Activated CD4-positive, alpha-beta T cell treated with anti-CD3 and anti-CD28 coated beads, Interleukin-2, amount 50 U/mL, for 48 hours (primary cell): ENCODE measurements at regions not wholly inside any gene's neighbourhood (a gene's known extent, or its start where the extent isn't known, plus 50 kb on each side); places are given as distances from the start of the nearest gene placed in this dataset.
"Not testable (repeated sequence)": the region's sequence is repeated elsewhere in the genome, so short reads cannot be mapped to it uniquely, and the experiment has no call there.

ENCODE experiments used
- DNase-seq, 2 experiments: peaks; one replicate each; pipeline ENCODE4 v3.0.0-alpha.2; 2020

DNA sequence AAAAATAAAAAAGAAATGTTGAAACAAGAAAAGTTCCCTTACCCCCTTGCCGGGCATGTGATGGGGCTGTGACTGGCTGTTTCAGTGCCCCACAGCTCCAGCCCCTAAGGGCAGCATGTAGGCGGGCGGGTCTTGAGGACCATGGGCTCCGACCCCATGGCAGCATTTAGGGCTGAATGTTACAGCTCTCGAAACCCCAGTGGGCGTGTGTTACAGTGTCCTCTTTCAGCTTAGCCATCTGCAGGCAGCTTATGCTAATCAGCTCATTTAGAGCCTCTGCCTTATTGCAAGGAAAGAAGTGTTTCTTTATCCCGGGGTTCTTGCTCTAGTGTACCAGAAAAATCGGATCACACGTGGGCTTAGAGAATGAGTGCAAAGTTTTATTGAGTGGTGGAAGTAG is 497.4 kb upstream of the CYLC2 start:
- no peak for DNase-seq

DNA sequence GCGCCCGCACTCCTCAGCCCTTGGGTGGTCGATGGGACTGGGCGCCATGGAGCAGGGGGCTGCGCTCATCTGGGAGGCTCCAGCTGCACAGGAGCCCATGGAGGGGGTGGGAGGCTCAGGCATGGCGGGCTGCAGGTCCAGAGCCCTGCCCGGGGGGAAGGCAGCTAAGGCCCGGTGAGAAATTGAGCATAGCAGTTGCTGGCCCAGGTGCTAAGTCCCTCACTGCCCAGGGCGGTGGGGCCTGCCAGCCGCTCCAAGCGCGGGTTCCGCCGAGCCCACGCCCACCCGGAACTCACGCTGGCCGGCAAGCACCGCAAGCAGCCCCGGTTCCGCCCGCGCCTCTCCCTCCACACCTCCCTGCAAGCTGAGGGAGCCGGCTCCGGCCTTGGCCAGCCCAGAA is 508.2 kb upstream of the CYLC2 start:
- DNase-seq = not testable (repeated sequence)

DNA sequence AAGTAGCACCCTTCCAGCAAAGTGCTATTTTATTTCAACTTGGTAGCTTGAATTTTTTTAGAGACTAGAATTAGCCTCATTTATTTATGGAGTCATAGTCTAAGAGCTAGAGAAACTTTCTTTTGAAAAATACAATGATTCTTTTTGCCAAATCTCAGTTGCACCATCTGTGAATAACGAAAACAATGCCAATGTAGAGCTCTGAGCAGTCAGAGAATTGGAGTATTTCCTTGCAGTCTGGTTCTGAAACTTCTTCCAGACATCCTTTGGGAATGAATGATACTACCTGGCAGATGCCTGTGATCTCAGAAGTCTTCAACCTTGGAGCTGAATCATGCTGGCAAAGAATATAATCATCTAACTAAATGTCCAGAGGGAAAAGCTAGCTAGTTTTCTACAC is 511.5 kb upstream of the CYLC2 start:
- no peak for DNase-seq

DNA sequence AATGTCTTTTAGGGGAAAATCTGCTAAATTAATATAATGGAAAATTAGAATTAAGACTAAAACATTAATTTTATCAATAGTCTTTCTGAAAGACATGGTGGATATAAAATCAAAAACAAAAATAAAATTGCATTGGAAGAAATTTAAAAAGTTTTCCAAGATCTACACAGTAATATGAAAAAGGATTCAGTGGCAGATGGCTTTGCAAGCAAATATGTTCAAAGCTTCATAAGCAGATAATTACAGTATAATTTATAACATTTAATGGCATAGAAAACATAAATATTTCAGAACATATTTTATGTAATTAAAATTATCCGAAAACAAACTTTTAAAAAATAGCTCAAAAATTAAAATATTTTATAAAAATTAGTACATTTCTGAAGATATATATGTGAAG is 512.4 kb upstream of the CYLC2 start:
- no peak for DNase-seq

DNA sequence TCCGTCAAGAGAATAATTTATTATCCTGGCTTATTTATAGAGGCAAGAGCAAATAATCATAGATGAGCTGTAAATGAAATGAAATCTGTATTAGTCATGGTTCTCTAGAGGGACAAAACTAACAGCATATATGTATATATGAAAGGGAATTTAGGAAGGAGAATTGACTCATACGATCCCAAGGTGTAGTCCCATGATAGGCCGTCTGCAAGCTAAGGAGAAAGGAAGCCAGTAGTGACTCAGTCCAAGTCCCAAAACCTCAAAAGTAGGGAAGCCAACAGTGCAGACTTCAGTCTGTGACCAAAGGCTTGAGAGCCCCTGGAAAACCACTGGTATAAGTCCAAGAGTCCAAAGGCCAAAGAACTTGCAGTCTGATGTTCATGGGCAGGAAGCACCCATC is 515.9 kb upstream of the CYLC2 start:
- no peak for DNase-seq

DNA sequence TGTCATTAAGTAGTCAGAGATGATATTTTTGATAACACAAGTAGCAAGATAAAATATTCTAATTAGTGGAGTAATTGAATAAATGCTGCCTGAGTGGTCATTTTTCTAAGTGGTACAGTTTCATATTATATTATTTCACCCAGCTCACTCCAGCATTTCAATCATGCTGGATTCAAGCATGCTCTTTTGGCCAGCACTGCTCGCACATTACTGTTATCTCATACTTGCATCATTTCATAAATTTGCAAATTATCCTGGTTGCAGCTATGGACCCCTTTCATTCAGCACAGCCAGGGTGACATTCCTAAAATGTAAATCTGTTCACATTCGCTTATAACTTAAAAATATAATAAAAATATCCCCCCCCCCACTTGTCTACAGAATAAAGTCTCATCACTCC is 520.8 kb upstream of the CYLC2 start:
- no peak for DNase-seq

DNA sequence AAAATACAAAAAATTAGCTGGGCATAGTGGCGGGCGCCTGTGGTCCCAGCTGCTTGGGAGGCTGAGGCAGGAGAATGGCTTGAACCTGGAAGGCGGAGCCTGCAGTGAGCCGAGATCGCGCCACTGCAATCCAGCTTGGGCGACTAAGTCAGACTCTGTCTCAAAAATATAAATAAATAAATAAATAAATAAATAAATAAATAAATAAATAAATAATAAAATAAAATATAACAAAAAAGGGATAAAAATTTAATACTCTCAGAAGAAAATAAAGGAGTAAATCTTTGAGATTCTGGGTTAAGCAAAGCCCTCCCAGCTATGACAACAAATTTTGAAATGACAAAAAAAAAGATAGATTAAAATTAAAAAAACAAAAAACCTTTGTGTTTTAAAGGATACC is 525.7 kb upstream of the CYLC2 start:
- not testable (repeated sequence) for DNase-seq

DNA sequence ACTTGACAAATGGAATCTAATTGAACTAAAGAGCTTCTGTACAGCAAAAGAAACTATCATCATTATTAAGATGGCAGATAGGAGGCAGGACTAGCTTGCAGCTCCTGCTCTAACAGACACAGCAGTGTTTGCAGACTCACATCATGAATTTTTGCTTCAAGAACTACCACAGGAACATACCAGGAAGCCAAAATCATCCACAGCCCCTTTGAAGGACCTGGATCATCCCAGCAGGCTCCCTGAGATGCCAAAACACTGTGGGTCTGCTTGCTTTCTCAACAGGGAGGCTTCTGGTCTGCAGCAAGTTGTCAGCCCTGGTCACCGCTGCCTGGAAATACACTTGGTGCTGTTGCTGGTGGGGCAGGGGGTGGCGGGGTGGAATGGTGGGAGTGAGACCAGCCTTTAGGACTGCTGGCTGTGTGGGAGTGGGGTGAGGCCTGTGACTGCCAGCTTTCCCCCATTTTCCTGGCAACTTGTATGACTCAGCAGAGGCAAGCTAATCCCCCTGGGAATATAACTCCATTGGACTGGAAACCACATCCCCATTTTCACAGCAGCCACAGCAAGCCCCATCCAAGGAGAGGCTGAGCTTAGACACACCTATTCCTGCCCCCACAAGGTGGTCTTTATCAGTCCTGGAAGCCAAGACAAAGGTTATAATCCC is 533.8 kb upstream of the CYLC2 start:
- DNase-seq = no peak

DNA sequence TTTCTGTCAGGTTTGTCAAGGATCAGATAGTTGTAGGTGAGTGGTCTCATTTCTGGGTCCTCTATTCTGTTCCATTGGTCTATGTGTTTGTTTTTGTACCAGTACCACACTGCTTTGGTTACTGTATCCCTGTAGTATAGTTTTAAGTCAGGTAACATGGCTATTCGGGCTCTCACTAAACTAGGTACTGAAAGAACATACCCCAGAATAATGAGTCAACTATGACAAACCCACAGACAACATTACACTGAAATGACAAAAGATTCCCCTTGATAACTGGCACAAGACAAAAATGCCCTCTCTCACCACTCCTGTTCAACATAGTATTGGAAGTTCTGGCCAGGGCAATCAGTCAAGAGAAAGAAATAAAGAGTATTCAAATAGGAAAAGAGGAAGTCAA is 535.3 kb upstream of the CYLC2 start:
- no peak for DNase-seq

DNA sequence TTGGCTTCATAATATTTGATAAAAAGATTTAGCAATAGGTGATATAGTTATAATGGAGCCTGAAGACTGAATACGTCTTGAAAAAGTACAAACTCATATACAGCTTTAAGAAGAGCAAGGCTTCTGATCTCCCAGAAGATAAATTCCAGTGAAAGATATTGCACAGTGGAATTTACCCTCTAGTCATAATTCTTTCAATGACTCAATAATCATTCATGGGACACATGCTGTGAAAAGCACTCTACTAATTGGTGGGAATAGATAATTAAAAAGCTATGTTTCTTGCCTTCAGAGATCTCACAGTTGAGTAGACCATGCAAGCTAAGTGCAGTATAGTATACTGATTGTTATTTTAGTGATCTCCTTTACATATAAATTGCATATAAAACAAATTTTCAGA is 538.6 kb upstream of the CYLC2 start:
- no peak for DNase-seq

DNA sequence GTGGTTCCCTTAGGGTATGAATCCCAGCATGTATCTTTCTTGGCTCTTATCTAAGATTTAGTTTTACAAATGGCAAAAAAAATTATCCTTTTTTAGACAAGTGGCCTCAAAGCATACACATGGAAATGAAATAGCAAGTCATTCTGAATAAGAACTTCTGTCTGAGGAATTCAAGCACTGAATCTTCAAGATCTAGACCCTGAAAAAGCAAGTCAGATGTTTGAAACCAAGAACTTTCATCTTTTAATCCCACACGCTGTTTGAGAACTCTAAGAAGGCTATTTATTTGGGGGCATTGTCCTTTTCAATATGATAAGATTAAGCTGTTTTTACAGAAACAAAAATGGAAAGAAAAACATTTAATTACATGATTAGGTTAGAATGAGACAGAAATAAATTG is 549.2 kb upstream of the CYLC2 start:
- DNase-seq = no peak

DNA sequence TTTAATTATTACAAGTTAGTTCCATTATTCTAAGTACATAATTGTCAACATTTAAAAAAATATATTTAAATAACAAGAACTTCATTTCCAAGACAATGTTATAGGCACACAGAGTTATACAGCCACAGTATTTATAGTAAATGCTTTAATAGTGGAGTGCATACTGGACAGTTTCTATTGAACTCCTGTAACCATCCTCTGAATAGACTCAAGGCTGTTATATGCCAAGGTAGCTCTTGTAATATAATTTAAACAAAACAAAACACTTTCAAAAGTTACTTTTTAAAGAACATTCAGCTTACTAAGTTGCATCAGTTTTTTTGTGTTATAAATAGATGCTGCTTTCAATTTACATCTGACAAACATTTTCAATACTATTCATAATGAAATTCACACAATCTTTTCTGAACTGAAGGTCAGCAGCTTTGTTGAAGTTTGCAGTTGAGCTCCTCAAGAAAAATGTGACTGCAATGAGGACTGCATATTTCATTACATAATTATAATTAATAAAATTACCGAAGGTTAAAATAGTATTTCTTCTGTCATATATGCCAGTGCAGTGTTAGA is 549.9 kb upstream of the CYLC2 start:
- DNase-seq = no peak

DNA sequence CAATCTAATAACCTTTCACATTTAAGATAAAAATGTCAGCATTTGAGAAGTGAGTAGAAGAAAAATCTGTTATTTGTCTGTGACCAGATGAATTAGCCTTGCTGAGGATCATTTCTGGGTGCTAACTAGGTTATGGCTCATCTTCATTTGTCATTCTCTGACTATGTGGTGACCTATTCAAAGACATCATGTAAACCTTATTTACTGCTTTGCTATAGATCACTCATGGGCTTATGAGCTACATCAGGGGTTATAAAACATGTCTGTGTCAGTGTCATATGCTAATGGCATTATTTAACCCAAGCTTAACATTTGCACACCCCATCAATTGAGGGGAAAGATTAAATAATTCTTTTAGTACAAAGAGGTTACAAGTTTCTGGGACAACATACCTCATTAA is 555.5 kb upstream of the CYLC2 start:
- DNase-seq = no peak

DNA sequence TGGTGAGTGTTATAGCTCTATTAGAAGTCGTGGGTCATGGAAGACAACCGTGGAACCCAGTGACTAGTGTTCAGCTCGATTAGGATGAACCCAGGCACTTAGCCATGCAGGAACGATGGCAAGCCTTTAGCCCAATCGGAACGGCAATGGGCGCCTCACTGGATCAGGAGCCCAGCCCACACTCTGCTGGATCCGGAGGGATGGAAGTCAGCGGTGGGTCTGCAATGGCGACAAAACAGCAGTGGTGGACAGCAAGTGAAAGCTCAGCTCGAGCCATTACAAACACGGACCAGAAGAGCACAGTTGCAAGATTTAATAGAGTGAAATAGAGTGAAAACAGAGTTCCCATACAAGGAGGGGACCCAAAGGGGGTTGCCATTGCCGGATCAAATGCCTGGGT is 558.5 kb upstream of the CYLC2 start:
- not testable (repeated sequence) for DNase-seq

DNA sequence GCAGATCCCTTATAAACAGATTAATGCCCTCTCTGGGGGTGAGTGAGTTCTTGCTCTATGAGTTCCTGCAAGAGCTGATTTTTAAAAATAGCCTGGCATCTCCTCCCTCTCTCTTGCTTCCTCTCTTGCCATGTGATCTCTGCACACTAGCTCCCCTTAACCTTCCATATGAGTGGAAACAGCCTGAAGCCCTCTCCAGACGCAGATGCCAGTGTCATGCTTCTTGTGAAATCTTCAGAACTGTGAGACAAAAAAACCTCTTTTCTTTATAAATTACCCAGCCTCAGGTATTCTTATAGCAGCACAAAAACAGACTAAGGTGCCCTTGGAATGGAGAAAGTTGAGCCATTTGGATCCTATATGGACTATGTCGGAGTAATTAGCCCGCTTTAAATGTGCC is 559.7 kb upstream of the CYLC2 start:
- DNase-seq = no peak

DNA sequence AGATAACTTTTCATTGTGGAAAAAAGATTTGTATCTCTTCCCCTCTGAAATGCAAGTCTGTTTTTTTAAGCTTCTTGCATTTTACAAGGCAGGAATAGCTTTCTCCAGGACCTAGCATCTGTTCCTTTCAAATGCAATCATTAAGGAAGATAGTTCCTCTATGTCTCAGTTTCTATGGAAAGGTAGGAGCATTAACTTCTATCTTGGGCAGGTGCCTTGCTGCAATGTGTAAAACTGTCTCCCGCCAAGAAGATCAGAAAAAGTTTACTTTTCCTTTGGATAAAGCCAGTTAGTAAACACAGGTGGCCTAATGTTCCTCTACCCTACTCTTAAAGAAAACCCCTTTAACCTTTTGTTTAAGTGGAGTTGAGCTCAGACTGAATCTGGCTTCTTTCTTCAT is 560.6 kb upstream of the CYLC2 start:
- DNase-seq = no peak

DNA sequence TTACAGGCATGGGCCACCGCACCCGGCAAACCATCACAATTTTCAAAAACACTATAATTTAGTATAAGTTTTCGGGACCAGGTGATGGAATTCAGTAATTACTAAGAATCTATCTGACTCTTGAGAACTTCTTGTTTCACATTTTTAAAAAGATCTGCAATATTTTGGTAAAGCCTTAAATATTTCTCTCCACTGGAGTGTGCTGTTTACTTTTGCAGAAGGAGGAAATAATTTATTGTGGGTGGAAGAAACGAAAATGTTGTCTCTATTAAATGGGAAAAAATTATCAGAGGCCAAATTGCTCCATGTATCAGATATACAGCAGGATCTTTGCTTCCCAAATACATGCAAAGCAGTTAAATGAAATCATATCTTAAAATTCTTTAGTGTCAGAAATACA is 566.8 kb upstream of the CYLC2 start:
- DNase-seq = no peak

DNA sequence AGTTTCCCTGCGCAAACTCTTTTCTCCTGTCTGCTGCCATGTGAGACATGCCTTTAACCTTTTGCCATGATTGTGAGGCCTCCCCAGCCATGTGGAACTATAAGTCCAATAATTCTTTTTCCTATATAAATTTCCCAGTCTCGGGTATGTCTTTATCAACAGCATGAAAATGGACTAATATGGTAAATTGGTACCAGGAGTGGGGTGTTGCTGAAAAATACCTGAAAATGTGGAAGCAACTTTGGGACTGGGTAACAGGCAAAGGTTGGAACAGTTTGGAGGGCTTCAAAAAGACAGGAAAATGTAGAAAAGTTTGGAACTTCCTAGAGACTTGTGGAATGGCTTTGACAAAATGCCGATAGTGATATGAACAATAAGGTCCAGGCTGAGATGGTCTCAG is 578.9 kb upstream of the CYLC2 start:
- not testable (repeated sequence) for DNase-seq

DNA sequence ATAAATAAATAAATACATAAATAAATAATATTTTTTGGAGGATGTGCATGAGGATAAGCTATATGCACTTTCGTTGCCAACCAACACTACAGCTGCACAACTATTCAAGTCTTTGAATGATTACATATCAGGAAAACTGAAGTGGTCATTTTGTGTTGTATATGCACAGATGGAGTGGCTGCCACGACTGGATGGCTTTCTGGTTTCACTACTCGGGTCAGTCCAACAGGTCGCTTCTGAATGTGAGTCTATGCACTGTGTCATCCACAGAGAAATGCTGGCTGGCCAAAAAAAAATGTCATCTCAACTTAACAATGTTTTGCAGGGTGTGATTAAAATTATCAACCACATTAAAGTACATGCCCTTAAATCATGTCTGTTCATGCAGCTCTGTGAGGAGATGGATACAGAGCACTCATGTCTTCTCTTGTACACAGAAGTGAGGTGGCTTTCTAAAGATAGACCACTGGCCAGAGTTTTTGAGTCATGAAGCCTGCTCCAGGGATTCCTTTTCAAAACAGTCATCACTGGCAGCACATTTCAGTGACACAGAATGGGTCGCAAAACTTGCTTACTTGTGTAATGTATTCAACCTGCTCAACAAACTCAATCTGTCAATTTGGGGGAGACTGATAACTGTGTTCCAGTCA is 589.8 kb upstream of the CYLC2 start:
- no peak for DNase-seq

DNA sequence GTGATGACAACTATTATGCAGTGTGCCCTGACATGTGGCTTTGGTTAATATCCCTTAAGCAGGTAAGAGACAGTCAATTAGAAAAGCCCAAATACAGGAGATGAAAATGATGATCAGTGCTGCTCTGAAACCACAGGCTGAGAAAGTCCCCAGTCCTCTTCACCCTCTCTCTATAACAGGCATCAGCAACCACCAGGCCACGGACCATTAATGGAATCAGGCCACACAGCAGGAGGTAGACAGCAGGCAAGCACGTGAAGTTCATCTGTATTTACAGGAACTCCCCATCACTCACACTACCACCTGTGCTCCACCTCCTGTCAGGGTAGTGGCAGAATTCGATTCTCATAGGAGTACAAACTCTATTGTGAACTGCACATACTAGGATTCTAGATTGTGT is 591.6 kb upstream of the CYLC2 start:
- no peak for DNase-seq

DNA sequence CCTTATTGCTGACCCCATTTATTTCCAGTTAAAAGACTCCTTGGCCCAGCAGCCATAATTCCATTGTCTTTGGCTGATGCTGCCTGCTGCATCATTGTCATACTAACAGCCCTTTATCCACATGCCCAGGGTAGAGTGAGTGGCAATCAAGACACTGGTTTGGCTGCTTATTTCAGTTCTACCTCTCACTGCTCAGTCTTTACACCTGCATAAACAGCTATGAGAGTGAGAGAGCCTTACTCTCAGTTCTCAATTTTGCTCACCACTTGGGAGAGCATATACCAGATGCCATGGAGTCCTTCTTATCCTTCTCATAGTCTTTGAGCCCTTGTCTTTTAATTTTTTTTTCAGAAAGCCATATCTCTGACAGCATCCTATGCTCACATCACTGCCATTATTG is 596.9 kb upstream of the CYLC2 start:
- no peak for DNase-seq

DNA sequence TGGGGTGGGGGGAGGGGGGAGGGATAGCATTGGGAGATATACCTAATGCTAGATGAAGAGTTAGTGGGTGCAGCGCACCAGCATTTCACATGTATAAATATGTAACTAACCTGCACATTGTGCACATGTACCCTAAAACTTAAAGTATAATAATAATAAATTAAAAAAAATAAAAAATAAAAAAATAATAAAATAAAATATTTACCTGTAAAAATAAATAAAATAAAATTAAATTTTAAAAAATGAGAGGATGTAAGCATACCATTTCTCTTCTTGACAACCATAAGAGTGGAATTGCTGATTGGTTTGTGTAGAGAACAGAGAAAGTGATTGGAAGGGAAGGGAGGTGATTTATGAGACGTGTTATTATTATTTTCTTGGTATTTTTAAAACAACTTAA is 609.5 kb upstream of the CYLC2 start:
- DNase-seq = not testable (repeated sequence)

DNA sequence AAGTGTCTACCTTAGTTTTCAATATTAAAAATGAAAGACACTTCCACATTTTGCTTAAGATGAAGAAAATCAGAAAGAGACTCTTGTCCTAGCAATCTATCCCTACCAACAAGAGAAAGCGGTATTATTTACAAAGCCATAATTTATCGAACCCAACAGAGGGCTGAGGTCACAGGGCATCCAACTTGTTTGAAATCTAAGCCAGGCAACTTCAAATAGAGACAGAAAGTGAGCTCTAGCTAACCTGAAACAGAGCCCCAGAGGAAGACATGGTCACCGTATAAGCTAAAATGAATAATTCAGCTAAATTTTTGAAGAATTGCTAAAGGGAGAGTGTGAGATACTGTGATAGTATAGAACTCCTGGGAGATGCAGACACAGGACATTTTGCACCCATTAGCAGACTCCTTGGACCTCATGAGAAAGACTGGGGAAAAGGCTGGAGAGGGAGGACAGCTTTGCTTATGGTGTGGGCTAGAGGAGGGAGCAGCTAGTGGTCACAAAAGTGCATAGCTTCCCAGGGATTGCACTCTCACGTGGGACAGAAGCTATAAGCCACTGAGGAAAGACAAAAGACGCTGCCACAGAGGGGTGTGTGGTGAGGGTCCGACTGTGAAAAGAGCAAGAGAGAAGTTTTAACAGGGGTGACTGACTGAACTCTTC is 624.2 kb upstream of the GRIN3A start:
- no peak for DNase-seq

DNA sequence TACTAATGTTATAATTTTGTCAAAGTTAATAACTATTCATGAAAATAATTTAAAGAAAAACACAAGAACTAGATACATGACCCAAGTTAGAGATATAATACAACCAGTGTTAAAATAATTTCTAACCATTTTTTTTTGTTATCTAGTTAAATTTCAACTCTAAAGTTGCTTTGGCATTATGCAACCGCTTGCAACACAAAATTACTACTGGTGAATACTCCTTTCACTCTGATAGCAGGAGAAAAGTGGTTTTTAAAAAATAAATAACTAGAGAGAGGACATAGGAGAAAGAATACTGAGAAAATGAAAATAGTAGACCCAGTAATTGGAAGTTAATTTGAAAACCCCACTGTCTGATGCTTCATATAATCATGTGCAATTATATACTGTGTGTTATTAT is 622.4 kb upstream of the GRIN3A start:
- no peak for DNase-seq
